Astrocyte (in vitro differentiated cells and primary cell): ENCODE measurements at regions not wholly inside any gene's neighbourhood (a gene's known extent, or its start where the extent isn't known, plus 50 kb on each side); places are given as distances from the start of the nearest gene placed in this dataset.

Experiments used
- DNase-seq: peaks from one replicate; pipeline ENCODE4 v3.0.0-alpha.2; 2010; ENCODE audit warnings: low read depth
- FAIRE-seq: peaks from 2 replicates; lab custom pipeline; 2011; peaks lifted over from hg19 to GRCh38; lab: Jason Lieb, UNC
- H2AFZ ChIP-seq: 2 replicates; pipeline ENCODE4 v1.6.0; 2012; ENCODE audit warnings: low read depth, low read length, inconsistent platforms
- H3K27ac ChIP-seq: 2 replicates; pipeline ENCODE4 v1.5.1; 2011; ENCODE audit warnings: low read depth, low read length, inconsistent platforms
- H3K27me3 ChIP-seq: 2 replicates; pipeline ENCODE4 v1.6.0; 2011; ENCODE audit warnings: low read length, inconsistent platforms; ENCODE audit not compliant: insufficient read depth
- H3K36me3 ChIP-seq: 2 replicates; pipeline ENCODE4 v1.5.1; 2011; ENCODE audit warnings: low read length, inconsistent platforms; ENCODE audit not compliant: insufficient read depth
- H3K4me1 ChIP-seq: 2 replicates; pipeline ENCODE4 v1.5.1; 2011; ENCODE audit warnings: low read length, inconsistent platforms; ENCODE audit not compliant: insufficient read depth
- H3K4me2 ChIP-seq: 2 replicates; pipeline ENCODE4 v1.6.0; 2012; ENCODE audit warnings: low read length, inconsistent platforms
- H3K4me3 ChIP-seq: 2 replicates; pipeline ENCODE4 v1.5.1; 2011; ENCODE audit warnings: low read depth, mild to moderate bottlenecking, low read length, inconsistent platforms; ENCODE audit not compliant: insufficient read depth
- H3K79me2 ChIP-seq: 2 replicates; pipeline ENCODE4 v1.6.0; 2012; ENCODE audit warnings: mild to moderate bottlenecking, low read length, inconsistent platforms; ENCODE audit not compliant: insufficient read depth
- H3K9ac ChIP-seq: 2 replicates; pipeline ENCODE4 v1.6.0; 2012; ENCODE audit warnings: mild to moderate bottlenecking, low read length, inconsistent platforms
- H3K9me3 ChIP-seq: 2 replicates; pipeline ENCODE4 v1.5.1; 2012; ENCODE audit warnings: low read depth, mild to moderate bottlenecking, low read length, inconsistent platforms; ENCODE audit not compliant: insufficient read depth
- H4K20me1 ChIP-seq: 2 replicates; pipeline ENCODE4 v1.6.0; 2012; ENCODE audit warnings: low read length, inconsistent platforms; ENCODE audit not compliant: insufficient read depth
- H3K27ac Mint-ChIP-seq: one replicate; pipeline ENCODE4 v1.8.0; 2021; ENCODE audit warnings: mild to moderate bottlenecking, mixed read lengths; ENCODE audit not compliant: unreplicated experiment
- H3K27me3 Mint-ChIP-seq: one replicate; pipeline ENCODE4 v1.8.0; 2021; ENCODE audit warnings: low read depth, mixed read lengths; ENCODE audit not compliant: unreplicated experiment
- H3K36me3 Mint-ChIP-seq: one replicate; pipeline ENCODE4 v1.8.0; 2021; ENCODE audit warnings: low read depth, mixed read lengths; ENCODE audit not compliant: unreplicated experiment
- H3K4me1 Mint-ChIP-seq: one replicate; pipeline ENCODE4 v1.8.0; 2021; ENCODE audit warnings: low read depth, mixed read lengths; ENCODE audit not compliant: unreplicated experiment
- H3K4me3 Mint-ChIP-seq: one replicate; pipeline ENCODE4 v1.8.0; 2021; ENCODE audit warnings: mild to moderate bottlenecking, moderate library complexity, mixed read lengths; ENCODE audit not compliant: unreplicated experiment
- H3K9me3 Mint-ChIP-seq: one replicate; pipeline ENCODE4 v1.8.0; 2021; ENCODE audit warnings: mild to moderate bottlenecking, mixed read lengths; ENCODE audit not compliant: unreplicated experiment
- EZH2 ChIP-seq: IDR thresholded peaks from 2 replicates; pipeline ENCODE4 v1.6.1; 2012; ENCODE audit warnings: mild to moderate bottlenecking, low read length, inconsistent platforms; ENCODE audit not compliant: insufficient read depth
- TF ChIP-seq, protein P1 (sequence below): IDR thresholded peaks from 2 replicates; pipeline ENCODE4 v1.5.1; 2011; ENCODE audit warnings: low read depth, mild to moderate bottlenecking, inconsistent platforms, low read length, moderate library complexity; ENCODE audit not compliant: insufficient read depth

- Mint-ChIP-seq H3K4me1 (peaks cover 19% of the 10 kb centered on the region), H3K9me3 (peaks cover 2% of the 10 kb centered on the region), H3K27me3 (peaks cover 32% of the 10 kb centered on the region), H3K27ac (no peak overlapping the region), H3K4me3 (no peak overlapping the region), H3K36me3 (no peaks in the 10 kb centered on the region)
- TF ChIP-seq, protein P1, sequence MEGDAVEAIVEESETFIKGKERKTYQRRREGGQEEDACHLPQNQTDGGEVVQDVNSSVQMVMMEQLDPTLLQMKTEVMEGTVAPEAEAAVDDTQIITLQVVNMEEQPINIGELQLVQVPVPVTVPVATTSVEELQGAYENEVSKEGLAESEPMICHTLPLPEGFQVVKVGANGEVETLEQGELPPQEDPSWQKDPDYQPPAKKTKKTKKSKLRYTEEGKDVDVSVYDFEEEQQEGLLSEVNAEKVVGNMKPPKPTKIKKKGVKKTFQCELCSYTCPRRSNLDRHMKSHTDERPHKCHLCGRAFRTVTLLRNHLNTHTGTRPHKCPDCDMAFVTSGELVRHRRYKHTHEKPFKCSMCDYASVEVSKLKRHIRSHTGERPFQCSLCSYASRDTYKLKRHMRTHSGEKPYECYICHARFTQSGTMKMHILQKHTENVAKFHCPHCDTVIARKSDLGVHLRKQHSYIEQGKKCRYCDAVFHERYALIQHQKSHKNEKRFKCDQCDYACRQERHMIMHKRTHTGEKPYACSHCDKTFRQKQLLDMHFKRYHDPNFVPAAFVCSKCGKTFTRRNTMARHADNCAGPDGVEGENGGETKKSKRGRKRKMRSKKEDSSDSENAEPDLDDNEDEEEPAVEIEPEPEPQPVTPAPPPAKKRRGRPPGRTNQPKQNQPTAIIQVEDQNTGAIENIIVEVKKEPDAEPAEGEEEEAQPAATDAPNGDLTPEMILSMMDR: no peak
- no peak for TF ChIP-seq EZH2
- H3K9ac ChIP-seq: no peak overlapping the region
- H3K4me3 ChIP-seq: no peak overlapping the region
- DNase-seq: no peak
- H4K20me1 ChIP-seq: no peaks in the 10 kb centered on the region
- peaks cover 9% of the 10 kb centered on the region for H3K4me1 ChIP-seq
- no peak overlapping the region for H3K27ac ChIP-seq
- no peak overlapping the region for H3K4me2 ChIP-seq
- H3K36me3 ChIP-seq: no peaks in the 10 kb centered on the region
- H3K9me3 ChIP-seq: no peaks in the 10 kb centered on the region
- no peaks in the 10 kb centered on the region for H3K79me2 ChIP-seq
- H3K27me3 ChIP-seq: no peaks in the 10 kb centered on the region
- no peak overlapping the region for H2AFZ ChIP-seq
- FAIRE-seq: no peak
Observed at GRCh38 chr1:117678246-117678977, 72.6 kb downstream of the TENT5C start.

- Histone ChIP-seq H3K9ac (no peak overlapping the region), H4K20me1 (no peaks in the 10 kb centered on the region), H3K9me3 (no peaks in the 10 kb centered on the region), H3K4me3 (no peak overlapping the region), H2AFZ (no peak overlapping the region), H3K27ac (no peak overlapping the region), H3K4me1 (peaks cover 6% of the 10 kb centered on the region), H3K79me2 (no peaks in the 10 kb centered on the region), H3K36me3 (no peaks in the 10 kb centered on the region), H3K27me3 (no peaks in the 10 kb centered on the region), H3K4me2 (no peak overlapping the region)
- no peak for TF ChIP-seq EZH2
- TF ChIP-seq, protein P1: no peak
- Mint-ChIP-seq H3K36me3 (no peaks in the 10 kb centered on the region), H3K27ac (no peak overlapping the region), H3K4me1 (peaks cover 22% of the 10 kb centered on the region), H3K4me3 (no peak overlapping the region), H3K27me3 (peaks cover 28% of the 10 kb centered on the region), H3K9me3 (peaks cover 2% of the 10 kb centered on the region)
- FAIRE-seq (no peak), DNase-seq (no peak)
Observed at GRCh38 chr1:117679299-117679698, 73.5 kb downstream of the TENT5C start.

DNA sequence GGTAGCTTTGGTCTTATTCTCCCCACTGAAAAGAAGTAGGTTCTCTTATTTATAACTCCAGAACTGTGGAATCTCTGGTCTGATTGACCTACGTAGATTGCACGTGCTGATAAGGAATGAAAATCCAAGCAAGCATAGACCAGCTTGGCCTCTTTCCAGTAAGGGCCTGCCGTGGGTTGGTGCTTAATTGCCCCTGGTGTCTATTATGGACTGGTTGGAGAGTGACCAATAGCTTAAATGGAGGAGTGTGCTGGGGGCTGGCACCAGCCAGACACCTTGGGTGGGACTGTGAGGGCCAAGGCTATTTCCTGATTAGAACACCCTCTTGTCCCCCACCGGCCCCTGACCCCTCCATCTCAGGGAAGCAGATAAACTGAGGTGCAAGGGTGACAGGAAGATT, 74.0 kb downstream of the TENT5C start:
- no peaks in the 10 kb centered on the region for H3K36me3 Mint-ChIP-seq
- H3K27me3 Mint-ChIP-seq: peaks cover 24% of the 10 kb centered on the region
- Histone ChIP-seq H3K27ac (no peak overlapping the region), H3K4me2 (no peak overlapping the region), H3K4me1 (peaks cover 5% of the 10 kb centered on the region), H2AFZ (no peak overlapping the region), H4K20me1 (no peaks in the 10 kb centered on the region), H3K9me3 (no peaks in the 10 kb centered on the region), H3K4me3 (no peak overlapping the region), H3K36me3 (no peaks in the 10 kb centered on the region), H3K79me2 (no peaks in the 10 kb centered on the region), H3K27me3 (no peaks in the 10 kb centered on the region), H3K9ac (no peak overlapping the region)
- H3K9me3 Mint-ChIP-seq: peaks cover 2% of the 10 kb centered on the region
- no peak overlapping the region for H3K27ac Mint-ChIP-seq
- FAIRE-seq (no peak), DNase-seq (no peak)
- TF ChIP-seq, protein P1: no peak
- TF ChIP-seq EZH2: no peak
- no peak overlapping the region for H3K4me3 Mint-ChIP-seq
- H3K4me1 Mint-ChIP-seq: peaks cover 22% of the 10 kb centered on the region
